Liver (tissue), 8 donors: ENCODE measurements at regions not wholly inside any gene's neighbourhood (a gene's known extent, or its start where the extent isn't known, plus 50 kb on each side); places are given as distances from the start of the nearest gene placed in this dataset.

ENCODE experiments used
- DNase-seq: peaks from one replicate; pipeline ENCODE4 v3.0.0-alpha.2; 2017; ENCODE audit warnings: low spot score
- H3K27ac ChIP-seq, 2 donors: one replicate each; pipeline ENCODE4 v1.7.0; 2013; ENCODE audit warnings: inconsistent platforms in 2 of 2, low read length in 2 of 2, control low read depth in 1 of 2, low read depth in 1 of 2, mild to moderate bottlenecking in 1 of 2
- H3K27me3 ChIP-seq, 4 donors: one replicate each; pipeline versions ENCODE4 v1.6.1 to v1.7.0; 2013; ENCODE audit warnings: low read length in 3 of 4, inconsistent platforms in 1 of 4, mild to moderate bottlenecking in 1 of 4, moderate library complexity in 1 of 4; ENCODE audit not compliant: control insufficient read depth in 4 of 4, insufficient read depth in 4 of 4
- H3K36me3 ChIP-seq, 4 donors: one replicate each; pipeline versions ENCODE4 v1.6.1 to v1.7.0; 2013; ENCODE audit warnings: low read length in 3 of 4, mild to moderate bottlenecking in 3 of 4, low read depth in 1 of 4, moderate library complexity in 1 of 4; ENCODE audit not compliant: control insufficient read depth in 4 of 4, insufficient read depth in 3 of 4
- H3K4me1 ChIP-seq, 4 donors: one replicate each; pipeline versions ENCODE4 v1.6.1 to v1.7.0; 2013; ENCODE audit warnings: low read length in 3 of 4, mild to moderate bottlenecking in 3 of 4, moderate library complexity in 1 of 4; ENCODE audit not compliant: control insufficient read depth in 4 of 4, insufficient read depth in 4 of 4
- H3K4me3 ChIP-seq, 3 donors: one replicate each; pipeline versions ENCODE4 v1.6.1 to v1.7.0; 2013; ENCODE audit warnings: low read length in 3 of 3, control low read depth in 1 of 3, low read depth in 1 of 3, mild to moderate bottlenecking in 1 of 3
- H3K9ac ChIP-seq, 2 donors: one replicate each; pipeline ENCODE4 v1.7.0; 2013; ENCODE audit warnings: low read length in 2 of 2, mild to moderate bottlenecking in 2 of 2, moderate library complexity in 2 of 2, control low read depth in 1 of 2, low read depth in 1 of 2
- H3K9me3 ChIP-seq, 4 donors: one replicate each; pipeline versions ENCODE4 v1.6.1 to v1.7.0; 2013; ENCODE audit warnings: low read length in 3 of 4; ENCODE audit not compliant: control insufficient read depth in 4 of 4
- EGR1 ChIP-seq, 2 donors: IDR thresholded peaks; 2 replicates each; pipeline ENCODE4 v1.6.1; 2016 to 2018; ENCODE audit warnings: antibody characterized with exemption in 2 of 2, low read depth in 2 of 2
- FOXA1 ChIP-seq: IDR thresholded peaks from 2 replicates; pipeline ENCODE4 v1.6.1; 2016; ENCODE audit warnings: antibody characterized with exemption
- FOXA2 ChIP-seq: IDR thresholded peaks from 2 replicates; pipeline ENCODE4 v1.6.1; 2016; ENCODE audit warnings: antibody characterized with exemption
- GABPA ChIP-seq, 2 donors: IDR thresholded peaks in 1 of 2; conservative IDR thresholded peaks in 1 of 2; 2 replicates each; pipeline ENCODE4 v1.6.1; 2016; ENCODE audit warnings: antibody characterized with exemption in 2 of 2, mild to moderate bottlenecking in 1 of 2, moderate library complexity in 1 of 2
- HNF4A ChIP-seq, 2 donors: conservative IDR thresholded peaks; 2 replicates each; pipeline ENCODE4 v1.6.1; 2016; ENCODE audit warnings: antibody characterized with exemption in 2 of 2, mild to moderate bottlenecking in 2 of 2
- HNF4G ChIP-seq: IDR thresholded peaks from 2 replicates; pipeline ENCODE4 v1.6.1; 2016; ENCODE audit warnings: antibody characterized with exemption
- JUND ChIP-seq, 2 donors: IDR thresholded peaks; 2 replicates each; pipeline ENCODE4 v1.6.1; 2016; ENCODE audit warnings: antibody characterized with exemption in 2 of 2
- NR2F2 ChIP-seq: IDR thresholded peaks from 2 replicates; pipeline ENCODE4 v1.6.1; 2016; ENCODE audit warnings: antibody characterized with exemption
- RAD21 ChIP-seq, 2 donors: IDR thresholded peaks; 2 replicates each; pipeline ENCODE4 v1.6.1; 2016; ENCODE audit warnings: antibody characterized with exemption in 2 of 2, mild to moderate bottlenecking in 2 of 2
- REST ChIP-seq: IDR thresholded peaks from 2 replicates; pipeline ENCODE4 v1.6.1; 2016; ENCODE audit warnings: antibody characterized with exemption, mild to moderate bottlenecking
- RXRA ChIP-seq, 2 donors: IDR thresholded peaks; 2 replicates each; pipeline ENCODE4 v1.6.1; 2017 to 2018; ENCODE audit warnings: antibody characterized with exemption in 2 of 2, mild to moderate bottlenecking in 1 of 2
- SP1 ChIP-seq: IDR thresholded peaks from 2 replicates; pipeline ENCODE4 v1.6.1; 2018; ENCODE audit warnings: antibody characterized with exemption, mild to moderate bottlenecking
- TAF1 ChIP-seq: conservative IDR thresholded peaks from 2 replicates; pipeline ENCODE4 v1.6.1; 2016; ENCODE audit warnings: antibody characterized with exemption, mild to moderate bottlenecking
- YY1 ChIP-seq: IDR thresholded peaks from 2 replicates; pipeline ENCODE4 v1.6.1; 2016; ENCODE audit warnings: antibody characterized with exemption, mild to moderate bottlenecking
- ZBTB33 ChIP-seq: IDR thresholded peaks from 2 replicates; pipeline ENCODE4 v1.6.1; 2016; ENCODE audit warnings: antibody characterized with exemption
- WGBS: extraction: QIAGEN DNeasy Blood & Tissue Kit; methylation state at CpG from one replicate; pipeline ENCODE4 v1.1.7; 2013; 5-methylcytosine and 5-hydroxymethylcytosine counted together
- TF ChIP-seq, protein P1 (sequence below): IDR thresholded peaks from 2 replicates; pipeline ENCODE4 v1.6.1; 2016; ENCODE audit warnings: antibody characterized with exemption
- TF ChIP-seq, protein P2 (sequence below): fragments of 150-350 bp; IDR thresholded peaks from 2 replicates; pipeline ENCODE4 v1.5.1; 2017; ENCODE audit warnings: improper control_type of control experiment, low read depth, low read length; ENCODE audit not compliant: missing input control
- TF ChIP-seq, protein P3 (sequence below): IDR thresholded peaks from 2 replicates; pipeline ENCODE4 v1.6.1; 2016; ENCODE audit warnings: antibody characterized with exemption
- donor health status: healthy.
- donor health status: healthy.
- donor health status: healthy.
- donor health status: healthy.
- donor health status: healthy.

DNA sequence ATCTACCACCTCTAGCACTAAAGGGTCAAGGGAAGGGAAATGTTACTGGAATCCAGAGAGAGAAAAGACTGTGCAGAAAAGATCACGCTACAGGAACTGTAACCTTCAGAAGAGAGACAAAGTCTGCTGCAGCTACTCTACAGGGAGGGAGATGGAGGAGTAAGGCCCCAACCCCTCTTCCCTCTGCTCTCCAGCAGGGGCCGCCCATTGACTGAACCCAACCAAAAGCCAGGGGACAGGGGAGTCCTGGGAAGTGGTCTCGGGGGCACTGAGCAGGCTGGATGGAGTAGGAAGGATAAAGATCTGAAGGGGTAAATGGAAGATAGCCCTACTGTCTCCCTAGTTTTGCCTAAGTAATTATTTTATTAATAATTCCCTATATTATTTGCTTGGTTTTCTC lies 72.8 kb upstream of the NR5A2 start:
- Histone ChIP-seq H3K27ac (no peak overlapping the region), H3K4me3 (no peak overlapping the region), H3K36me3 (no peaks in the 10 kb centered on the region), H3K27me3 (no peaks in the 10 kb centered on the region), H3K9me3 (no peaks in the 10 kb centered on the region), H3K9ac (no peak overlapping the region), H3K4me1 (no peaks in the 10 kb centered on the region)
- 39% methylated on average over 3 of the region's 3 CpGs for WGBS
- DNase-seq, result peak; percentile 50
- no peak for TF ChIP-seq HNF4G
- no peak for TF ChIP-seq JUND (IDR thresholded peaks at IDR 0.05)
- no peak for TF ChIP-seq EGR1 (IDR thresholded peaks at IDR 0.05; ENCODE audit: low read depth in 2 of 2)
- TF ChIP-seq NR2F2, result no peak
- no peak for TF ChIP-seq FOXA2
- TF ChIP-seq, protein P1, sequence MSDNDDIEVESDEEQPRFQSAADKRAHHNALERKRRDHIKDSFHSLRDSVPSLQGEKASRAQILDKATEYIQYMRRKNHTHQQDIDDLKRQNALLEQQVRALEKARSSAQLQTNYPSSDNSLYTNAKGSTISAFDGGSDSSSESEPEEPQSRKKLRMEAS, result no peak
- TF ChIP-seq SP1, result no peak
- no peak for TF ChIP-seq GABPA (IDR thresholded peaks at IDR 0.05 in 1 of 2, conservative IDR thresholded peaks at IDR 0.05 in 1 of 2)
- TF ChIP-seq RAD21 (IDR thresholded peaks at IDR 0.05), result peak; percentile 77
- TF ChIP-seq YY1, result no peak
- TF ChIP-seq, protein P2, sequence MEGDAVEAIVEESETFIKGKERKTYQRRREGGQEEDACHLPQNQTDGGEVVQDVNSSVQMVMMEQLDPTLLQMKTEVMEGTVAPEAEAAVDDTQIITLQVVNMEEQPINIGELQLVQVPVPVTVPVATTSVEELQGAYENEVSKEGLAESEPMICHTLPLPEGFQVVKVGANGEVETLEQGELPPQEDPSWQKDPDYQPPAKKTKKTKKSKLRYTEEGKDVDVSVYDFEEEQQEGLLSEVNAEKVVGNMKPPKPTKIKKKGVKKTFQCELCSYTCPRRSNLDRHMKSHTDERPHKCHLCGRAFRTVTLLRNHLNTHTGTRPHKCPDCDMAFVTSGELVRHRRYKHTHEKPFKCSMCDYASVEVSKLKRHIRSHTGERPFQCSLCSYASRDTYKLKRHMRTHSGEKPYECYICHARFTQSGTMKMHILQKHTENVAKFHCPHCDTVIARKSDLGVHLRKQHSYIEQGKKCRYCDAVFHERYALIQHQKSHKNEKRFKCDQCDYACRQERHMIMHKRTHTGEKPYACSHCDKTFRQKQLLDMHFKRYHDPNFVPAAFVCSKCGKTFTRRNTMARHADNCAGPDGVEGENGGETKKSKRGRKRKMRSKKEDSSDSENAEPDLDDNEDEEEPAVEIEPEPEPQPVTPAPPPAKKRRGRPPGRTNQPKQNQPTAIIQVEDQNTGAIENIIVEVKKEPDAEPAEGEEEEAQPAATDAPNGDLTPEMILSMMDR, result peak; percentile 59
- TF ChIP-seq FOXA1, result no peak
- TF ChIP-seq, protein P3, sequence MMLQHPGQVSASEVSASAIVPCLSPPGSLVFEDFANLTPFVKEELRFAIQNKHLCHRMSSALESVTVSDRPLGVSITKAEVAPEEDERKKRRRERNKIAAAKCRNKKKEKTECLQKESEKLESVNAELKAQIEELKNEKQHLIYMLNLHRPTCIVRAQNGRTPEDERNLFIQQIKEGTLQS, result no peak
- no peak for TF ChIP-seq REST
- TF ChIP-seq TAF1, result no peak
- no peak for TF ChIP-seq ZBTB33

GRCh38 chr1:199955235-199955634 lies 72.3 kb upstream of the NR5A2 start:
- Histone ChIP-seq H3K9me3 (no peaks in the 10 kb centered on the region), H3K4me1 (no peaks in the 10 kb centered on the region), H3K27me3 (no peaks in the 10 kb centered on the region), H3K36me3 (no peaks in the 10 kb centered on the region), H3K9ac (no peak overlapping the region), H3K4me3 (no peak overlapping the region), H3K27ac (peak overlapping the region in 1 of 2 donors; percentile 7)
- WGBS, result 42% methylated on average over 4 of the region's 4 CpGs
- DNase-seq, result no peak
- TF ChIP-seq TAF1 (no peak), HNF4G (no peak), EGR1 (IDR thresholded peaks at IDR 0.05; ENCODE audit: low read depth in 2 of 2) (no peak), ZBTB33 (no peak), HNF4A (conservative IDR thresholded peaks at IDR 0.05) (no peak), RXRA (IDR thresholded peaks at IDR 0.05) (no peak), NR2F2 (no peak)
- TF ChIP-seq, protein P3, result no peak
- TF ChIP-seq, protein P2, result no peak
